NCI-H748 (cell line): ENCODE measurements at regions not wholly inside any gene's neighbourhood (a gene's known extent, or its start where the extent isn't known, plus 50 kb on each side); places are given as distances from the start of the nearest gene placed in this dataset.
"Not testable (repeated sequence)": the region's sequence is repeated elsewhere in the genome, so short reads cannot be mapped to it uniquely, and the experiment has no call there.

Experiments used
- DNase-seq: peaks from one replicate; lab custom pipeline; 2025; ENCODE audit not compliant: unreplicated experiment; lab: John Stamatoyannopoulos, UW

GRCh38 chr9:30010691-30011090 lies 2373.8 kb upstream of the ACO1 start:
- no peak for DNase-seq

DNA sequence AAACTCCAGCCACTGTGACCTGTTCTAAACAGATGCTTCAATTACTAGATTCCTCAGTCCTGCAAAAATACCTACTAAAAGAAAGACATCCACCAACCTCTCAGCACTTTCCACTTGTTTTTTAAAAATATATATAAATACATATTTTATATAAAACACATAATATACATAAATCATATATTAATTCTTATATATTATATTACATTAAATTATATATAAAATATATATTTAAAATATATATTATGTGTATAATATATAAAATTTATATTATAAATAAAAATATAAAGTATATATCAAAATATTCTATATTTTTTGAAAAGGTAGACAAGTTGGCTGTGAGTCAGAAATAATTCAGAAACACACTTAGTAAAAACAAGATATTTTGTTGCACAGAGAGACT lies 2371.8 kb upstream of the ACO1 start:
- peak; percentile 4 for DNase-seq

DNA sequence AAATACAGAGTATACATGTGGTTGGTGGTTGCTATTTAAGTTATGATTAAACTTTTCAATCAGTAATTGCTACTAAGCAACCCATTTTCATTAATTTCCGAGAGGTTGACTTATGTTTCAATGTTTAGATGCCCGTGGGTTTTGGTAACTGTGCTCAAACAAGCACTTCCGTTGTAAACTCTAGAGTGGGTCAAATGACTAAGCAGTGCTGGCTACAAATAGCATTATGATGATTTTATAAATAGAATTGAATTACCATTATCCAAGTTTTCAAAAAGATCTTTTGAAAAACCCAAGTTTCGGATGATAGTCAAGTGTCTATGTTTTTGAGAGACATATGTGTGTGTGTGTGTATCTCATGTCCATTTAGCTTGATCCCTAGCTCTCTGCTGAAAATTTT lies 2369.4 kb upstream of the ACO1 start:
- no peak for DNase-seq

DNA sequence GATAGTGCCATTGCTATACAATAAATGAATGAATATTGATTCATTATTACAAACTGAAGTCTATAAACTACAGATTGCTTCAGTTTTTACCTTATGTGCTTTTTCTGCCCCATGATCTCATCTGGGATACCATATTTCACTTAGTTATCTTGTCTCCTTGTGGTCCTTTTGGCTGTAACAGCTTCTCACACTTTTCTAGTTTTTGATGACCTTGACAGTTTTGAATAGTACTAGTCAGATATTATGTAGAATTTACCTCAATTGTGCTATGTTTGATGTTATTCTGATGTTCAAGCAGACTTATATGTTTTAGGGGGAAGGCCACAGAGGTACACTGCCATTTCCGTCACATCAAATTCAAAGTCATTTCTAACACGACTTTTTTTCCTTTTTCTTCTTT lies 2364.3 kb upstream of the ACO1 start:
- no peak for DNase-seq

- DNase-seq, result no peak
These were observed 2348.7 kb upstream of the ACO1 start for GRCh38 chr9:30035761-30036160.

- no peak for DNase-seq
These were observed 2347.9 kb upstream of the ACO1 start for GRCh38 chr9:30036558-30036957.

DNA sequence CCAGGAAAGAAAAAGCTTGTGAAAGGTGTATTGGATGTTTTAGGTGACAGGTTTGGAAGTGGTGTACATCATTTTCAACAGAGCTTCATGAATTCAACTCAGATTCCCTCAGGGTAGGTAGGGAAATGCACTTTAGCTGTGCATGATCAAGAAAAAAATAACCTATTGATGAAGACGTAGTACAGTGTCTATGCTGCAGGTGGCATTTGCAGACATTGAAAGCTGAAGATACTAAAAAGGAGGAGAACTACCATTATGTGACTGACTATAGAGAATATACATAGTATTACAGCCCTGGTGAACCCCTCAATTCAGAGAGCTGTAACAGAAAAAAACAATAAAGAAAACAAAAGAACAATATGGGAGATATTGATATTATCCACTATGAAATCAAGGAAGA lies 2344.7 kb upstream of the ACO1 start:
- DNase-seq, result peak; percentile 24

DNA sequence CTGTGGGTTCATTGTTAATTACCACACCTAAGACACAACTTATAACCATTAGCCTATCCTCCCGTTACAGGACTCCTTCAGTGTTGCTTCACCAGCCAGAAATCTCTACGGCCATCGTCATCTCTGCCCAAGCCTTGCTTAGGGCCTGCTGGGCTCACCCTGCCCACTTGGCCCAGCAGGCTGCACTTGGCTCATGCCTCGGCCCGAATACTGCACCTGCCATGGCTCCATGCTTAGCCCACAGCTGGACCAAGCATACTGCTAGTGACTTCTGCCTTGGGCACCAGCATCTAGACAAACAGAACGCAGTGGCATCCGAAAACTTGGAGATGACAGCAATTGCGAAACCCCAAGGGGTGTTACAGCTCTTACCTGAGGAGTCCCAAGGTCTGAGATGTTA lies 2336.0 kb upstream of the ACO1 start:
- DNase-seq, result no peak

DNA sequence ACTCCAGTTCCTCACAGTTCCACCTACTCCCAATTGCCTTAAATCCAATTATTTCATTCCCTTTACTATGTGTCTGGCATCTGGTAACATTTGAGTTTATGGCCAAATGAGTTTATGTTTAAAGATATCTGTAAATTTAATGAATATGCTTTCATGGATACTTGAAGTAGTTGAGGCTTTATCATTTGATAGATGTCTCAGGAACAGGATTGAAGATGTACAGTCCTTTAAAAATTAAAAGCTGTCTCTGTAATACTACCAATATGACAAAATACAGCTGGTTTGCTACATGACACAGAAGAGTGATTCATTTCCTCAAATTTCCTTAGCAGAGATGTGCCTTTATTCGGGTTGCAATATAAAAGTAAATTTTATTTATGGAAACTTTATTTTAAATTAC lies 2326.0 kb upstream of the ACO1 start:
- no peak for DNase-seq

- no peak for DNase-seq
These were observed 2323.5 kb upstream of the ACO1 start for GRCh38 chr9:30060976-30061375.

- DNase-seq, result no peak
These were observed 2318.6 kb upstream of the ACO1 start for GRCh38 chr9:30065888-30066287.

GRCh38 chr9:30069236-30069635 lies 2315.2 kb upstream of the ACO1 start:
- not testable (repeated sequence) for DNase-seq

- no peak for DNase-seq
These were observed 2309.4 kb upstream of the ACO1 start for GRCh38 chr9:30075022-30075421.

DNA sequence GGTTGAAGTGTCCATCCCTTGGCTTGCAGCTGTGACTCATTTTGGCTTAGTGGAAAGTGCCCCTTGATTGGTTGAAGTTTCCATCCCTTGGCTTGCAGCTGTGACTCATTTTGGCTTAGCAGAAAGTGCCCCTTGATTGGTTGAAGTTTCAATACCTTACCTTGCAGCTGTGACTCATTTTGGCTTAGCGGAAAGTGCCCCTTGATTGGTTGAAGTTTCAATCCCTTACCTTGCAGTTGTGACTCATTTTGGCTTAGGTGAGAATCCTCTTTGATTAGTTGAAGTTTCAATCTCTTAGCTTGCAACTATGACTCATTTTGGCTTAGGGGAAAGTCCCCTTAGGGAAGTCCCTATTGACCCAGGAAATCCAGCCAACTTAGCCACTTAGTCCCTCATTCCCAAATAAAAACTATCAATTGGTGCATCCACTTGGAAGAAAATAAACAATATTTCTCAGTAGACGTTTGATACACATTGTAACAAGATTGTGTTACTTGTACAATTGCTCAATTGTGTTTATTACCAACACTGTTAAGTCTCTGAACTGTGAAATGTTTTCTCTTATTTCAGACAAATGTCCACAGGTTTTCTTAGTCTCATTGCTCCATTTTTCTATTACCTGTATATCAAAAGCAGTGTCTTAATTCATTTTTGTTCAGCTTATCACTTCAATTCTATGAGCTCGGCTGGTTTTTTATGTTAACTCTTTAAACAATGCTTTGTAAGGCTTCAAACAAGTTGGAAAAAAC lies 2308.8 kb upstream of the ACO1 start:
- no peak for DNase-seq

DNA sequence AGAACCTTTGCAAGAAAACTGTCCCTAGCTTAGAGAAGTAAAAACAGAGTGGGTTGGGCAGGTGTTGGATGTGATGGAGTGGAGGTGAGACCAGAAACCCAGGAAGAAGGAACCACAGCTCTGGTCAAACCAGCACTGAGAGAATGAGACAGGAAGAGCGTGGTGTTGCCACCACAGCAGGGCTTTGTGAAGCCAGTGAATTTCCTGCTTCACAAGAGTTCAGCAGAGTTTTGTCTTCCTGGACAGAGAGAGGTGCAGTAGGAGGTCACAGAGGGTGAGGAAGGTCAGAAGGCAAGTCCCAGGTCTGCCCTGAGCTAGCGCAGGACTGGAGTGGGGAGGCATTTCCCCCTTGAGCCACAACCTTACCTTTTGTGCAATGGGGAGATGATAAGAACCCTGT lies 2306.2 kb upstream of the ACO1 start:
- DNase-seq, result no peak

- no peak for DNase-seq
These were observed 2295.0 kb upstream of the ACO1 start for GRCh38 chr9:30089428-30089827.

DNA sequence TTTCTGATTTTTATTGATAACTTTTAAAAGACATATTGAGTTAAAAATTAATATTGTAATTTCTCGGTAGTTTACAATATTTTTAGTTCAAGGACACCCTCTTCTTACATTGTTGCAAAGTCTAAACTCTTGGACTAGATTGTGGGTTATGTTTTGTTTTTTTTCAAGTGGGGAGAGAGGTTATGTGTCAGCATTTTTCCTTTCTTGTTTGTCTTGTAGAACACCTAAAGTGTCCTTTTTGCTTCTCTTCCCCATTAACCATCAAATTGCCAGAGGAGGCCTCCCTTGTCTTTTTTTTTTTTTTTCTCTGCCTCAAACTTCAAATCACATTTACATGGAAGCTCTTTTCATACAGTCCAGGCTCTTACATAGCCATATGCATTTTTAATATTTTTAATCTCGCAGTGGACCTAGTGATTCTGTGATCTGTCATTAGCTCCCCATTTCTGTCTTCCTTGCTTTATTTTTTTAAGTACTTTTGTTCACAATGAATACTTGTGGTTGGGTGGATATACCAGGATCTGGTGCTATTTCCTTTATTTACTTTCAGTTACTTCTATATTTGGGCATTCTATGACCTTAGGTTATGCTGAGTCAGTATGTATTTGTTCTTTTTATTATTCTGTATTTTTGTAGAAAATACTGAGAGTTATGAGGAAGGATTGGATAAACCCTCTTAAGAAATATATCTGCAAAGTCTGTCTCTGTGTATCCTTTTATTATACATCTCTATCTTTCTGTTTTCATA lies 2280.6 kb upstream of the ACO1 start:
- no peak for DNase-seq

GRCh38 chr9:30107134-30107533 lies 2277.3 kb upstream of the ACO1 start:
- not testable (repeated sequence) for DNase-seq

DNA sequence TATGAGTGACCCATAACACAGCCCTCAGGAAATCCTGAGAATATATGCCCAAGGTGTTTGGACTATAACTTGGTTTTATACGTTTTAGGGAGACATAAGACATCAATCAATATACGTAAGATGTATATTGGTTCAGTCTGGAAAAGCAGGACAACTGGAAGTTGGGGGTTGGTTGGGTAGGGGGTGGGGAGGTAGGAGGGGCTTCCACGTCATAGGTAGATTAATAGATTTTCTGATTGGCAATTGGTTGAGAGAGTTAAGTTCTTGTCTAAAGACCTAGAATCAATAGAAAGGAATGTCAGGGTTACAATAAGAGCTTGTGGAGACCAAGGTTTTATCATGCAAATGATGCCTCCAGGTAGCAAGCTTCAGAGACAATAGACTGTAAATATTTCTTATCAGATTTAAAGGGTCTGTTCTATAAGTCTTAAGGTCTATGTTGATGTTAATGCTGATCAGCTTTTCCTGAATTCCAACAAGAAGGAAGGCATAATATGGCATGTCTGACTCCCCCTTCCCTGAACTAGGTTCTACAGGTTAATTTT lies 2267.7 kb upstream of the ACO1 start:
- DNase-seq, result no peak

- no peak for DNase-seq
These were observed 2263.8 kb upstream of the ACO1 start for GRCh38 chr9:30120666-30121065.

GRCh38 chr9:30121611-30122010 lies 2262.8 kb upstream of the ACO1 start:
- DNase-seq, result no peak

DNA sequence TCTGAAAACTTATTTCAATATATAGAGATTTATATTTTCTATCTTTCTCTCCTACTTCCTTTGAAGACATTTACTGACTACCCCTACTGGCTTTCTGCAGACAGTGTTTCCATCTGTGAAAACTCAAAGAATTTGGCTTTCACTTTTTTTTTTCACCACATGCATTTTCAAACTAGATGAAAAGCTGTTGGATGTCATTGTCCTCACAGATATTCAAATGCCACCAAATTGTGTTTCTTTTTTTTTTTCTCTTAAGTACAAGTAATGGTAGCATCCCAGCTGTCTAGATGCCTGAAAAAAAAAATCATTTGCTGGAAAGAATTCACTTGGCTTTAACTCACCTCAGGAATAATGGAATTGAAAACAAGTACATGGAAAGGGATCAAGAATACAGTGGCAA lies 2258.6 kb upstream of the ACO1 start:
- DNase-seq, result no peak
